ENCODE measurements at regions not wholly inside any gene's neighbourhood (a gene's known extent, or its start where the extent isn't known, plus 50 kb on each side); places are given as distances from the start of the nearest gene placed in this dataset.

- no peak for TF ChIP-seq POLR2A (IDR thresholded peaks at IDR 0.05; ENCODE audit: low read length)
- no peak for TF ChIP-seq GATA1 (IDR thresholded peaks at IDR 0.05; ENCODE audit: low read depth, low read length)
Measured at GRCh38 chr5:60540856-60541805, 158.8 kb downstream of the DEPDC1B start.

Data from erythroblast (primary cell).